ENCODE measurements at regions not wholly inside any gene's neighbourhood (a gene's known extent, or its start where the extent isn't known, plus 50 kb on each side); places are given as distances from the start of the nearest gene placed in this dataset.

DNA sequence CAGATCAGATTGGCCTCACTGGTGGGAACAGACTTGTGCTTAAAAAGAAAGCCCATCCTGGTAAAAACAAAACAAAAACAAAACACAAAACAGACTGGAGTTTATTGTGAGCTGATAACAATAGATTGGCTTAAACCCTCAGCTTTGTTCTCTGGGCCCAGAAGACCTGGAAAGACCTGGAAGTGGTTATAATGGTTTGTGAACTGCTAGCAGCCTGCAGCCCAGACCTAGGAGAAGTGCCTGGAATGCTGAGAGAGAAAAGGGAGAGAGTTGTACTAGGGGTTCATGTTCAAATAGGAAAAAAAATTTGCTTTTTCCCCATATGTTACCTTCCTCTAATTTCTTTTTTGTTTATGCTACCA is 396.6 kb downstream of the DMAC1 start:
- H3K18ac ChIP-seq (ENCODE audit: low read length), result no peak overlapping the region
- no peak for DNase-seq
- no peaks in the 10 kb centered on the region for H3K9me3 ChIP-seq (ENCODE audit: insufficient read depth, low read depth, low read length)
- no peak overlapping the region for H3K14ac ChIP-seq (ENCODE audit: low read length)
- no peak overlapping the region for H2BK5ac ChIP-seq (ENCODE audit: low read depth, low read length, poor library complexity)
- no peaks in the 10 kb centered on the region for H3K27me3 ChIP-seq (ENCODE audit: insufficient read depth, low read length)
- H3K79me1 ChIP-seq (ENCODE audit: low read length), result no peaks in the 10 kb centered on the region
- H3K4me1 ChIP-seq (ENCODE audit: control insufficient read depth in 1 of 2, insufficient read depth in 2 of 2, low read length in 2 of 2), result no peaks in the 10 kb centered on the region
- H3K4ac ChIP-seq (ENCODE audit: low read depth, low read length), result no peak overlapping the region
- H4K12ac ChIP-seq (ENCODE audit: low read depth, low read length), result no peak overlapping the region
- no peak overlapping the region for H3K9ac ChIP-seq (ENCODE audit: low read length)
- no peak overlapping the region for H3K4me2 ChIP-seq (ENCODE audit: low read length)
- no peak overlapping the region for H4K91ac ChIP-seq (ENCODE audit: low read depth, low read length)
- H4K8ac ChIP-seq (ENCODE audit: low read depth, low read length), result no peak overlapping the region
- H3K36me3 ChIP-seq (ENCODE audit: control insufficient read depth in 1 of 2, insufficient read depth in 2 of 2, low read length in 2 of 2), result no peaks in the 10 kb centered on the region
- H2AK5ac ChIP-seq (ENCODE audit: low read length), result no peak overlapping the region
- H2BK12ac ChIP-seq (ENCODE audit: low read length), result no peak overlapping the region
- no peak overlapping the region for H2BK120ac ChIP-seq (ENCODE audit: insufficient read depth, low read length, poor library complexity)
- H3K23ac ChIP-seq (ENCODE audit: low read length), result no peak overlapping the region
- H3K4me3 ChIP-seq (ENCODE audit: low read depth, low read length), result no peak overlapping the region
- no peak overlapping the region for H3K27ac ChIP-seq (ENCODE audit: low read depth, low read length)
- H2AFZ ChIP-seq (ENCODE audit: insufficient read depth, low read length, poor library complexity), result no peak overlapping the region
- no peaks in the 10 kb centered on the region for H3K79me2 ChIP-seq (ENCODE audit: control insufficient read depth, insufficient read depth, low read length, poor library complexity)

DNA sequence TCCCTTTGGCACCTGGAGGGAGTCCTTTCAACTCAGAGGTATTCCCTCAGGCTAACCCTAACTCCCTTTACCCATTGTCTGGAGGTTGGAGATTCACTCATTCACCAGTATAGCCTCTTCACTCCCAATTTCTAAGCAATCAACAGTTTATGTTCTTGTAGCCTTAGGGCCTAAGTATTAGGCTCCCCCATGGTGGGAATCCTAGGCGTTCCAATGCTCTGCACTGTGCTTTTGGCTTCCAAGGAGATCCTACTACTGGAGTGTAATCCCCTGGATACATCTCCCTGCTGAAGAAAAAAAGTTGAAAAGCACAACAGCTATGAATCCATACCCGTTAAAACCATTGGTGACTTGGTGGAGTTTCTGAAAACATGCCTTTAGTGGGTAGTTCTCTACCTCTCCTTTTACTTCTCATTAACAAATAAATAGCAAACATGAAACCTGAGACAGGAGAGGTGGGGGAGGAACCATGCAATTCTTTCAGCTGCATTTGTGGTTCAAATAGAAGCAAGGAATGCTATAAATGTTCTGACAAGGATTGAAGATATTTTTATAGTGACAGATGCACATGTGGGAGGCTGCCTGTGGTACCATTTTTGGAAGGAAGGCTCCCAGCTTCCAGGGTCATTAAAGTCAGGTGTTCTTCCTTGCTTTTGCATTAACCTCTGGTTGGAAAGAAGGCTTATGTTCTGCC is 397.1 kb downstream of the DMAC1 start:
- no peak overlapping the region for H3K4ac ChIP-seq (ENCODE audit: low read depth, low read length)
- no peak overlapping the region for H2BK5ac ChIP-seq (ENCODE audit: low read depth, low read length, poor library complexity)
- H2BK12ac ChIP-seq (ENCODE audit: low read length), result no peak overlapping the region
- no peak overlapping the region for H3K9ac ChIP-seq (ENCODE audit: low read length)
- WGBS (ENCODE audit: extremely low coverage, insufficient coverage, insufficient read length), result no CpG with 5 or more reads among the region's 2 CpGs
- H3K14ac ChIP-seq (ENCODE audit: low read length), result no peak overlapping the region
- no peak overlapping the region for H3K23ac ChIP-seq (ENCODE audit: low read length)
- H3K27ac ChIP-seq (ENCODE audit: low read depth, low read length), result no peak overlapping the region
- no peak overlapping the region for H4K8ac ChIP-seq (ENCODE audit: low read depth, low read length)
- no peak overlapping the region for H2BK120ac ChIP-seq (ENCODE audit: insufficient read depth, low read length, poor library complexity)
- no peak overlapping the region for H3K18ac ChIP-seq (ENCODE audit: low read length)
- H3K4me1 ChIP-seq (ENCODE audit: control insufficient read depth in 1 of 2, insufficient read depth in 2 of 2, low read length in 2 of 2), result no peaks in the 10 kb centered on the region
- H3K36me3 ChIP-seq (ENCODE audit: control insufficient read depth in 1 of 2, insufficient read depth in 2 of 2, low read length in 2 of 2), result no peaks in the 10 kb centered on the region
- no peaks in the 10 kb centered on the region for H3K9me3 ChIP-seq (ENCODE audit: insufficient read depth, low read depth, low read length)
- H3K4me3 ChIP-seq (ENCODE audit: low read depth, low read length), result no peak overlapping the region
- no peak overlapping the region for H2AFZ ChIP-seq (ENCODE audit: insufficient read depth, low read length, poor library complexity)
- no peak overlapping the region for H2AK5ac ChIP-seq (ENCODE audit: low read length)
- H3K79me1 ChIP-seq (ENCODE audit: low read length), result no peaks in the 10 kb centered on the region
- H4K91ac ChIP-seq (ENCODE audit: low read depth, low read length), result no peak overlapping the region
- no peak for DNase-seq
- H3K4me2 ChIP-seq (ENCODE audit: low read length), result no peak overlapping the region
- H4K12ac ChIP-seq (ENCODE audit: low read depth, low read length), result no peak overlapping the region
- H3K27me3 ChIP-seq (ENCODE audit: insufficient read depth, low read length), result no peaks in the 10 kb centered on the region
- H3K79me2 ChIP-seq (ENCODE audit: control insufficient read depth, insufficient read depth, low read length, poor library complexity), result no peaks in the 10 kb centered on the region

DNA sequence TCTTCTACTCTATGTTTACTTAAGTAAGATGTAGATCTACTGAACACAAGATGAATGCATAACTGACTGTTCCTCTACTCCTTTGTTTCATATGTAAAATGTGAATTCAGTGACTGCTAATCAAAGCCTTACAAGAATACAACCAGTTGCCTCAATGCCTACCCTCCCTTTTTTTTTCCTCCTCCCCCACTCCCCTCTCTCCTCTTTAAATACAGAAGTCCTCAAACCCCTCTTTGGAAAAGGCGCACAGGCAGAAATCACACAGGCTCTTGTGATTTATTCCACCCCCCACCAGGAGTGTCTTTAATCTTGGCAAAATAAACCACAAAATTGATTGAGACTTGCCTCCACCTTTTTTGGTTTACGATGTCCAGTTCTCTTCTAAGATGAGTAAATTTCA is 398.5 kb downstream of the DMAC1 start:
- Histone ChIP-seq H3K18ac (ENCODE audit: low read length) (no peak overlapping the region), H3K4me1 (ENCODE audit: control insufficient read depth in 1 of 2, insufficient read depth in 2 of 2, low read length in 2 of 2) (no peaks in the 10 kb centered on the region), H4K8ac (ENCODE audit: low read depth, low read length) (no peak overlapping the region), H2AFZ (ENCODE audit: insufficient read depth, low read length, poor library complexity) (no peak overlapping the region), H3K4me2 (ENCODE audit: low read length) (no peak overlapping the region), H3K9me3 (ENCODE audit: insufficient read depth, low read depth, low read length) (no peaks in the 10 kb centered on the region), H2BK12ac (ENCODE audit: low read length) (no peak overlapping the region), H3K36me3 (ENCODE audit: control insufficient read depth in 1 of 2, insufficient read depth in 2 of 2, low read length in 2 of 2) (no peaks in the 10 kb centered on the region), H3K79me1 (ENCODE audit: low read length) (no peaks in the 10 kb centered on the region), H3K4me3 (ENCODE audit: low read depth, low read length) (no peak overlapping the region), H3K23ac (ENCODE audit: low read length) (no peak overlapping the region), H4K91ac (ENCODE audit: low read depth, low read length) (no peak overlapping the region), H3K4ac (ENCODE audit: low read depth, low read length) (no peak overlapping the region), H3K9ac (ENCODE audit: low read length) (no peak overlapping the region), H4K12ac (ENCODE audit: low read depth, low read length) (no peak overlapping the region), H3K27ac (ENCODE audit: low read depth, low read length) (no peak overlapping the region), H2BK120ac (ENCODE audit: insufficient read depth, low read length, poor library complexity) (no peak overlapping the region), H3K14ac (ENCODE audit: low read length) (no peak overlapping the region), H2AK5ac (ENCODE audit: low read length) (no peak overlapping the region), H3K27me3 (ENCODE audit: insufficient read depth, low read length) (no peaks in the 10 kb centered on the region), H2BK5ac (ENCODE audit: low read depth, low read length, poor library complexity) (no peak overlapping the region), H3K79me2 (ENCODE audit: control insufficient read depth, insufficient read depth, low read length, poor library complexity) (no peaks in the 10 kb centered on the region)
- WGBS (ENCODE audit: extremely low coverage, insufficient coverage, insufficient read length), result no CpG with 5 or more reads among the region's 2 CpGs
- DNase-seq, result no peak

DNA sequence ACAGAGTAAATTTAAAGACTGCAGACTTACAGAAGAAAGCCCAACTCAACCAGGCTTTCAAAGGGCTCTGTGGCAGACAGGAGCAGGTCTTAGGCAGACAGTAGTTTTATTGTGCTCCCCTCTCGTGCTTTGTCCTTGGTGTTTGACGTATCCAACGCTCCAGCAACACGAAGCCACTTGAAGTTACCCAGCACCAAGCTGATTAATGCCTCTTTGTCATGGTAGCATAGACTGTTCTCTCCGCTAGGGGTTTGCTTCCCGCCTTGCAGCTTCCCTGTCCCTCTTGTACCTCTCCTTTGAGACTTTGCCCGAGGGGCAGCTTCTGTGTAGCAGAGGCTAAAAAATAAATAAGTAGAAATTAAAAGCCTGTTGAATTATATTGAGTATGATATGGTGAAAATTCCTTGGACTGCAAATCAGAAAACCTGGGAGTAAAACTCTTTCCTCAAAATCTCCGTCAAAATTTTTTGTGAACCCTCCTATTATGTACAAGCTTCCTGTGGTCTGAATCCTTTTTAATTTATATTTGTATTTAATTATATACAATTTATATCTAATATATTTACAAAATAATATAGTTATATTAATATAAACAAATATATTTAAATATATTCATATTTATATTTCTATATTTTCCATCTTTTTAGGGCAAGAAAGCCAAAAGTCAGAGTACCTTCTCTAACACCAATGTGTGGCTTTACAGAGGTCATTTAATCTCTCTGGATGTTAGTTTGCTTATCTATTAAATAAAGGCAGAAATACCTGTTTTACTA is 405.4 kb downstream of the DMAC1 start:
- Histone ChIP-seq H2AK5ac (ENCODE audit: low read length) (no peak overlapping the region), H2BK120ac (ENCODE audit: insufficient read depth, low read length, poor library complexity) (no peak overlapping the region), H3K4me3 (ENCODE audit: low read depth, low read length) (no peak overlapping the region), H3K79me1 (ENCODE audit: low read length) (no peaks in the 10 kb centered on the region), H3K9me3 (ENCODE audit: insufficient read depth, low read depth, low read length) (no peaks in the 10 kb centered on the region), H3K18ac (ENCODE audit: low read length) (no peak overlapping the region), H3K9ac (ENCODE audit: low read length) (no peak overlapping the region), H2BK12ac (ENCODE audit: low read length) (no peak overlapping the region), H2AFZ (ENCODE audit: insufficient read depth, low read length, poor library complexity) (no peak overlapping the region), H4K91ac (ENCODE audit: low read depth, low read length) (no peak overlapping the region), H2BK5ac (ENCODE audit: low read depth, low read length, poor library complexity) (no peak overlapping the region), H4K12ac (ENCODE audit: low read depth, low read length) (no peak overlapping the region), H4K8ac (ENCODE audit: low read depth, low read length) (no peak overlapping the region), H3K14ac (ENCODE audit: low read length) (no peak overlapping the region), H3K4ac (ENCODE audit: low read depth, low read length) (no peak overlapping the region), H3K4me2 (ENCODE audit: low read length) (no peak overlapping the region), H3K79me2 (ENCODE audit: control insufficient read depth, insufficient read depth, low read length, poor library complexity) (no peaks in the 10 kb centered on the region), H3K36me3 (ENCODE audit: control insufficient read depth in 1 of 2, insufficient read depth in 2 of 2, low read length in 2 of 2) (no peaks in the 10 kb centered on the region), H3K27ac (ENCODE audit: low read depth, low read length) (no peak overlapping the region), H3K4me1 (ENCODE audit: control insufficient read depth in 1 of 2, insufficient read depth in 2 of 2, low read length in 2 of 2) (no peaks in the 10 kb centered on the region), H3K27me3 (ENCODE audit: insufficient read depth, low read length) (no peaks in the 10 kb centered on the region), H3K23ac (ENCODE audit: low read length) (no peak overlapping the region)
- no peak for DNase-seq
- WGBS (ENCODE audit: extremely low coverage, insufficient coverage, insufficient read length), result no CpG with 5 or more reads among the region's 8 CpGs

All from trophoblast cell (in vitro differentiated cells and primary cell).